ENCODE measurements at regions not wholly inside any gene's neighbourhood (a gene's known extent, or its start where the extent isn't known, plus 50 kb on each side); places are given as distances from the start of the nearest gene placed in this dataset.
"Not testable (repeated sequence)": the region's sequence is repeated elsewhere in the genome, so short reads cannot be mapped to it uniquely, and the experiment has no call there.

DNA sequence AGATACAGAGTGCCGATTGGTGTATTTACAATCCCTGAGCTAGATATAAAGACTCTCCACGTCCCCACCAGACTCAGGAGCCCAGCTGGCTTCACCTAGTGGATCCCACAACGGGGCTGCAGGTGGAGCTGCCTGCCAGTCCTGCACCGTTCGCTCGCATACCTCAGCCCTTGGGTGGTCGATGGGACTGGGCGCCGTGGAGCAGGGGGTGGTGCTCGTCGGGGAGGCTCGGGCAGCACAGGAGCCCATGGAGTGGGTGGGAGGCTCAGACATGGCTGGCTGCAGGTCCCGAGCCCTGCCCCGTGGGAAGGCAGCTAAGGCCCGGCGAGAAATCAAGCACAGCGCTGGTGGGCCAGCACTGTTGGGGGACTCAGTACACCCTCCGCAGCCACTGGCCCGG, 1093.6 kb downstream of the TYW1 start:
- not testable (repeated sequence) for DNase-seq (ENCODE audit: low read depth, low spot score)

DNA sequence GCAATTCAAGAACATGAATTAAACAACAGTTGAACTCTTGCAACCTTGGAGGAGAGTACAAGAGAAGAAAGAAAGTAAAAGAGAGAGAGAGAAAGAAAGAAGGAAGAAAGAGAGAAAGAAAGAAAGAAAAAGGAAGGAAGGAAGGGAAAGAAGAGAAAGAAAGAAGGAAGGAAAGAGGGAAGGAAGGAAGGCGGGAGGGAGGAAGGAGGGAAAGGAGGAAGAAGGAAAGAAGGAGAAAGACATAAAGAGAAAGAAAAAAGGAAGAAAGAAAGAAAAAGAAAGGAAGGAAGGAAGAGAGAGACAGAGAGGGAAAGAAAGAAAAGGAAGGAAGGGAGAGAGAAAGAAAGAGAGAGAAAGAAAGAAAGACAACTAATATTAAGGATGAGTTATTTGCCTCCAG, 1106.7 kb downstream of the TYW1 start:
- DNase-seq (ENCODE audit: low read depth, low spot score) = no peak
- no peak overlapping the region for H3K27ac ChIP-seq

More for the DNA sequence above, 1093.6 kb downstream of the TYW1 start:
- not testable (repeated sequence) for H3K27ac ChIP-seq

DNA sequence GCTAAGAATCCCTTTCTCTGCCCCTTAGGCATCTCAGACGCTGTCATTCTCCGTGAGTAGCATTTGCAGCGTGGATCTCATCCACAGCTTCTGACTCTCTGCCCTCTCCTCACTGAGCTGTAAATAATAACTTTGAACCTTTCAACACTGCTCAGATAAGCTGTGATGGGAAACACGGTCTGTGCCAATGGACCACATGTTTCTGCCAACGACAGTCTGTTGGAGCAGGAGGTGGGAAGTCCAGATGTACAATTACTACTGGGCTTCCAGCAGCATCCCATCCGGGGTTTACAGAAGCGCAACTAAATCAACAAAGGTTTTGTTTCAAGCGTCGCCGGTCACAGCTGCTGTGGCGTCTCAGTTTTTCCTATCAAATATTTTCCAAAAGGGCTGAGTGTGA, 1110.6 kb downstream of the TYW1 start:
- DNase-seq (ENCODE audit: low read depth, low spot score) = no peak
- H3K27ac ChIP-seq = no peak overlapping the region

DNA sequence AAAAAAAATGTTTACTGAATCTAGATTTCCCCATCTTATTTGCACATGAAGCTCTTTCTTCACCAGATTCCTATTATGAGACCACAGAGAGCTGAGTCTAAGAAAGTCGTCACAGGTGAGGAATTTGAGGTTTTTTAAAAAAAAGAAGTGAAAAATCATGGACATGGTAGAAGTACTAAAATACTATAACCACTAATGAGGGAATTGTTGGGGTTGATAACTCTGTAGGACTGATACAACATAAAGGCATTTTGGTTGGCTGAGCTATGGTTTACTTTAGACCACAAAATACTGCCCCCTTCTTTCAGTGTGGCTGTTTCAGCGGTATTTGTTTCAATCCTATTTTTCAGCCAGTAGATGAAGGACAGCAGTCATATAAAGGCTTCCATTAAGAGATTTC, 1111.3 kb downstream of the TYW1 start:
- no peak overlapping the region for H3K27ac ChIP-seq
- DNase-seq (ENCODE audit: low read depth, low spot score) = no peak

DNA sequence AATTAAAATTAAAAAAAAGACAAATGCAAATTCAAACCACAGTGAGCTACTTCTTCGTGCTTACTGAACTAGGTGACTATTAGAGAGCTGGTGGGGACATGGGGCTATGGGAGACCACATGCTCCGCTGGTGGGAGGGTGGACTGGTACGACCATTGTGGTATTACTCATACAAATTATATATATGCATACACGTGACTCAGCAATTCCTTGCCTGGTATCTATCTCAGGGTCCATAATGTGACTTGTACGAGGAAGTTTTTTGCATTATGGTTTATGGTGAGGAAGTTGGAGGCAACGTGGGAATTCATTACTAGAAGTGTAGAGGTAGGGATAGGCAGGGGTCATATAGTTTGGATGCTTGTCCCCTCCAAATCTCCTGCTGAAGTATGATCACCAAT, 1112.7 kb downstream of the TYW1 start:
- no peak overlapping the region for H3K27ac ChIP-seq
- no peak for DNase-seq (ENCODE audit: low read depth, low spot score)

DNA sequence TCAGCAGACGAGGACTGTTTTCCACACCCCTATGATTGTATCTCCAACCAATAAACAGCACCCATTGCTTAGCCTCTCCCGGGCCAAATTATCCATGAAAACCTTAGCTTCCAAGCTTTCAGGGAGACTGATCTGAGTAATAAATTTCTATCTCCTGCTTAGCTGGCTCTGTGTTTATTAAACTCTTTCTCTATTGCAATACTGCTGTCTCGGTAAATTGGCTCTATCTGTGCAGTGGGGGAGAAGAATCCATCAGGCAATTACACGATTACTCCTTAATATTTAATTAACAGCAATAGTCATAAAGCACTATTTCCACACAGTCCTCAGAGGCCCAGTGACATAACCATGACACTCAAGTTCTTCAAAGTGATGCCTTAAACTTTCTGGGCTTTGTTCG, 1122.8 kb downstream of the TYW1 start:
- no peak for DNase-seq (ENCODE audit: low read depth, low spot score)

DNA sequence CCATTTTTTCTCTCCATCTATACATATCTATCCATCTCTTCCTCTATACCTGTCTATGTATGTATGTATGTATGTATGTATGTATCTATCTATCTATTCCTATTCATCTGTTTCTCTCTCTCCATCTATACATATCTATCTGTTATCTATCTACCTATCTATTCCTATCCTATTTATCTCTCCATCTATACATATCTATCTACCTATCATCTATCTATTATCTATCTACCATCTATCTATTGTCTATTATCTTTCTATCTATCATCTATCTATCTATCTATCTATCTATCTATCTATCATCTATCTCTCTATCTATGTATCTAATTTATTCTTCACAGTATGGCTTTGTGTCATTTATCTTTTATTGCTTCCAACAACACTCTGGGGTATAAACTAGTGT, 1124.4 kb downstream of the TYW1 start:
- no peak overlapping the region for H3K27ac ChIP-seq
- DNase-seq (ENCODE audit: low read depth, low spot score) = no peak

More for the DNA sequence above, 1122.8 kb downstream of the TYW1 start:
- no peak overlapping the region for H3K27ac ChIP-seq

DNA sequence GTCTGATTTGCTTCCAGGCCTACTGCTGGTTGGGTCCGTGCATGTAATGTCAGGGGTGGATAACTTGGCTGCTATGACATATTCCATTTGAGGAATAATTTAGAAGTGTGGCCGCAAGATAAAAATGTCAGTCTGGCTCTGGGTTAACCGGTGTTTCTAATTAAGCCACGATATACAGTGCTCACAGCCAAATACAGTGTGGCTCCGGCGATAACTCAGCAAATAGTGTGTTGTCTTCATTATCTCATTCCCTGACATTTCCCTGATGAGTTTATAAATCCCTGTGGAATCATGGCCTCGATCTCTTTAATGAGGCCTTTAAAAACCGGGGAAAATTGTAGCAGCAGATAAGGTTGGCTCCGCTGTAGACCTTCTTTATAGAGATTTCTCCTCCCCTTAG, 1125.0 kb downstream of the TYW1 start:
- H3K27ac ChIP-seq = no peak overlapping the region
- DNase-seq (ENCODE audit: low read depth, low spot score) = no peak

DNA sequence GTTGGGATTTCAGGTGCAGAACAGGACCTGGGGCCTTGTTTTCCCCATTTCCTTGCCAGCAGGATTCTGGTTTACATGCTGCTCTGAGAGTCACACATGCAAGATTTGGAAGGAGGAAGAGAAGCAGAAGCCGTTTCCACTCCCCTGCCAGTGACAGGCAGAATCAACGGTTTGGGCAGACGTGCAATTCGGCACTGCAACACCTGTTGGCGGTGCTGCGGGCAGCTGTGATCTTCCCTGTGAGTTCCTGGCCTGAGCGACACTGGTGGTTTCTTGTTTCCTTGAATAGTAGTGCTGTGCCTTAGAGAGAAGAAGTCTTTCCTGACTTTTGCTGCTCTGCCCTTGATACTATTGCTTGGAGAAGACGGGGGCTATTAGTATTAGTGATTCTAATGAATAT, 1126.2 kb downstream of the TYW1 start:
- DNase-seq (ENCODE audit: low read depth, low spot score) = no peak
- no peak overlapping the region for H3K27ac ChIP-seq

DNA sequence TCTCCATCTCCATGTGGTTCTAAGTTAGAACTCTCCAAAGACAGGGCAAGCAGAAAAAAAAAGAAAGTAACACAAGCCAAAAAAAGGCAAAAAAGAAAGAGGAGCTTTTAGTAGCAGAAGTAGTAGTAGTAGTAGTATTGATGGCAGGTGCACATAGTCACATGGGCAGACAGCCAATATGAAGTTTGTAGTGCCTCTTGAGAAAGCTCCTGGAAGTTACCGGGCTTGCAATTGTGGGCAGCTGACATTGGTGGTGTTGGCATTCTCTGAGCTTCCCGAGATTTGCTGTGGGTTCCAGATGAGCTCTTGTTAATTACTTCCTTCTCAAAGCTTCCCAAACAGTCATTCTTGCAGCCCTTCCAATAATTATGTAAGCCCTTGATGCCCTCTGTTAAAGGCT, 1128.5 kb downstream of the TYW1 start:
- H3K27ac ChIP-seq = no peak overlapping the region
- DNase-seq (ENCODE audit: low read depth, low spot score) = no peak

DNA sequence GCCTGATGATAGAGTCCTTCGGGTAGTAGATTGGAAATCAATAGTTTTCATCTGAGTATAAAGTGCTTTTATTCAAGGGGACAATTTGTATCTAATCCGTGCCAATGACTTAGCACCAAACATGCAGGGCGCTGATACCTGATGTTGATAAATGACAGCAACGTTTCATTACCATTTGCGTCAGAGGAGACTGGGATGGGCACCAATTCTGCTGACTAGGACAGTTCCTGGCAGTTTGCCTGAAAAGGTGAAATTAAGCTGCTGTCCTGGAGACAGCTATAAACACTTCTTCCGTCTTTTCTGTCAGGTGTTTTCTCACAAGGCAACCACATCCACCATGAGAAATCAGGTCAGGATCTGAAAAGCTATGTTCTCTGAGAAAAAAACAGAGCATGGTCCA, 1136.4 kb downstream of the TYW1 start:
- H3K27ac ChIP-seq = no peak overlapping the region
- no peak for DNase-seq (ENCODE audit: low read depth, low spot score)

DNA sequence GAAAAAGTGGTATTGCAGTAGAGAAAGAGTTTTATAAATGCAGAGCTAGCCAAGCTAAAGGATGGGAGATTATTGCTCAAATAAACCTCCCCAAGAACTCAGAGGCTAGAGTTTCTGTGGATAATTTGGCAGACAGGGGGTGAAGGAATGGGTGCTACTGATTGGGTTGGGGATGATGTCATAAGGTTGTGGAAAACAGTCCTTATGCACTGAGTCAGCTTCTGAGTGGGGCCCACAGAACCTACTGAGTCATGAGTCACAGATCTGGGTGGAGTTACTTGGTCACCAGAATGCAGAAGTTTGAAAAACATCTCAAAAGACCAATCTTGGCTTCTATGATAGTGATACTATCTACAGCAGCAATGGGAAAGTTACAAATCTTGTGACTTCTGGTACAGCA, 1146.7 kb downstream of the TYW1 start:
- DNase-seq (ENCODE audit: low read depth, low spot score) = no peak
- H3K27ac ChIP-seq = no peak overlapping the region

DNA sequence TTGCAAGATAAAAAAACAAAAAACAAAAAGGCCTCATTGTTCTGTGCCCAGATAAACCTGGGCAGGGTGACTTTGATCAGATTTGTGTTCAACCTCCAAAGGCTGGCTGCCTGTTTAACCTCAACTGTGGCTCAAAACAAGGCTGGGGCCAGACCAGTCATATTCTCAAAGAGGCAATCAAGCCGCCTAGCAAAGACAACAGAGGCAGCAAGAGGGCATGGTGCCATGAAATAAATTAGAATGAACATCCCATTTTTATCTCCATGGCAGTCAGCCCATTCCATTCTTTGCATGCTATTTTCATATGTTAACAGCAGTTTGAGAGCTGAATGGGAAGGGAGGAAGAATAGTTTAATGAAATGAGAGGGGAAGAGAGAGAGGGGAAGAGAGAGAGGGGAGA, 1150.3 kb downstream of the TYW1 start:
- no peak overlapping the region for H3K27ac ChIP-seq
- no peak for DNase-seq (ENCODE audit: low read depth, low spot score)

DNA sequence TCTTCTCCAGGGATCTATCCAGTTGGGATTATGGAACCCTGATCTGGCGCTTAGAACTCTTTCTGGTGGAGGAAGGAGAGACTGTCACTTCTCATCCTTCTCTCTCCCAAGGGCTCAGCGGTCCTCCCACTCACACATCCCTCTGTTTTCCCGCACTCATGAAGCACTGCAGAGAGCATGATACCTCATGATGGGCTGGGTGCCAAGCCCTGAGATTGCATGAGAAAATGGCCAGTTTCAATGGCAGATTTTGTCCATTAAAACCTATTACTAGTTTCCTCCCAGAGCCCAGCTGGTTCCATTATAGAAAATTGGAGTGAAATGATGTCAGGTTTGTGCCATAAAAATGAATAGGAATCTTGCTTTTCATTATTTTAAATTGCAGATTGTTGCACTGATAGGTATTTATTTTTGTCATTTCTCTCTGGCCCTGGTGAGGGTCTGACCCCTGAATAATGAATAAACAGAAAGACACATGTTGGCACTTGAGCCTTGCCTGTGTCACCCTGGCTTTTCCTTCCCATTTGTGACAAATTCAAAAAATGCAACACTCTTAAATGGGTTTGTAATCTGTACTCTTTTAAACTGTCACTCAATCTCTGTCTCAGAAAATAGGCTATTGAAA, 1151.1 kb downstream of the TYW1 start:
- no peak for DNase-seq (ENCODE audit: low read depth, low spot score)
- H3K27ac ChIP-seq = no peak overlapping the region

DNA sequence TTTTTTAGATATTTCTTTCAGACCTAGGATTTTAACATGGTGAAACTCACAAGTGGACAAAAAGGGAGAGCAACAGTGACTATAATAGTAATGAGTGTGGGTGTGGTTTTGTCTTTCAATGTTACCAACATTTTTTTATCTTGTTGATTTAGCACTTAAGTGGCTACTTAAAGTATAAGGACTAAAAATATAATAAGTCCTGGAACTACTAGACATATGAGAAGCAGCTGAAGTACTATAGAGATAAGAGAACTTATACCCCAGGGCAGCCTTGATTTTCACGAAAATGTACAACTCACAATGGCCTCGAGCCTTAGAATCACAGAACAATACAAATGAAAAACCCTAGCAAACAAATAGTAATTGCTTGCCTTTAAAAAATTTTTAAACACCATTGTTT, 1151.8 kb downstream of the TYW1 start:
- H3K27ac ChIP-seq = no peak overlapping the region
- DNase-seq (ENCODE audit: low read depth, low spot score) = no peak

DNA sequence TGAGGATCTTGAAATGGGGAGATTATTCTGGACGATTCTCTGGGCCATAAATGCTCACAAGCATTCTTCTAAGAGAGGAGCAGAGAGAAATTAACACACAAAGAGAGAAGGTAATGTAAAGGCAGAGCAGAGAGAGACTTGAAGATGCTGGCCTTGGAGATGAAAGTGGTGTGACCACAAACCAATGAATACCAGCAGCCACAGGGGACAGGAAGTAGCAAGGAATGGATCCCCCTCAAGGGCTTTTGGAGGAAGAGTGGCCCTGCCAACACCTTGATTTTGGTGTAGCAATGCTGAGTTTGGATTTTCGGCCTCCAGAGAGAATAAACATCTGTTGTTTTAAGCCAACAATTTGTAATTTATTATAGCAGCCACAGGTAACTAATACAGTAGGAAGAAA, 1155.6 kb downstream of the TYW1 start:
- DNase-seq (ENCODE audit: low read depth, low spot score) = no peak
- H3K27ac ChIP-seq = no peak overlapping the region

DNA sequence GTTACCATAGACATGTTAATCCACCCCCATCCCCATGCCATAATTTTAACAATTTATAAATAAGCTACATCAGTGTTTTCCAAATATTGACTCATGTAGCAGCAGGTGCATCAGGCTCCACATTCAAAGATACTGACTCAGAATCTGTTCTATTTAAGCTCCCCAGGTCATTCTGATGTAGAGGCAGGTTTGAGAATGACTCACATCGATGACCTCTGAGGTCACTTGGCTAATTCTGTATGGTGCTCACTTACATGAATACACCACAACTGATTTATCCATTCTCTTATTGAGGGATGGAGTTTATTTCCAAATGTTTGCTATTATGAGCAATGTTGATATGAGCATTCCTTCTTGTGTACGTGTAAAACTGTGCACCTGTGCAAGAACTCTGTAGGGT, 1159.0 kb downstream of the TYW1 start:
- no peak overlapping the region for H3K27ac ChIP-seq
- no peak for DNase-seq (ENCODE audit: low read depth, low spot score)

DNA sequence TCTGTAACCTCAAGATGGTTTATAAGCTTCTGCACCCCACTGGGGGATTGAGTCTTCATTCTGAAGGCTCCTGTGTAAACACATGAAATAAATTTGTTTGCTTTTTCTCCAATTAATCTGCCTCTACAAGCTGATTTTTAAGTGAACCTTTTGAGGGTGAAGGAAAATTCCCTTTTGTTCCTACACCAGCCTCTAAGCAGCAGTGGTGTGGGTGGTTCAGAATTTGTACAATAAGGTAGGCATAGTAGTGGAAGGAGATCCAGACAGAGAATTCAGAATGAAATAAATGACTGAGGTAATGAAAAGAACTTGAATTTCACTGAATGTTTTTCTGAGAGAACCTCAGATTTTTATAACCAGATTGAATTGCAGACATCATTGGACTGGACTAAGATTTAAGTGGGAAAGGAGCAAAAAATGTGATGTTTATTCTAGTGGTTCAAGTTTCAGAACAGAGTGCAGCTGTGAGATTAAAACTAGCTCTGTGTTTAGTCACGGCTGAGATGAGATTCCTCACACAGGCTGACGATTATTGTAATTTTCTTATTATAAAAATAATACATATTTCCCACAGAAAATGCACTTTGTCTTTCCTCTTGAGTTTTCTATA, 1162.2 kb downstream of the TYW1 start:
- no peak overlapping the region for H3K27ac ChIP-seq
- no peak for DNase-seq (ENCODE audit: low read depth, low spot score)

DNA sequence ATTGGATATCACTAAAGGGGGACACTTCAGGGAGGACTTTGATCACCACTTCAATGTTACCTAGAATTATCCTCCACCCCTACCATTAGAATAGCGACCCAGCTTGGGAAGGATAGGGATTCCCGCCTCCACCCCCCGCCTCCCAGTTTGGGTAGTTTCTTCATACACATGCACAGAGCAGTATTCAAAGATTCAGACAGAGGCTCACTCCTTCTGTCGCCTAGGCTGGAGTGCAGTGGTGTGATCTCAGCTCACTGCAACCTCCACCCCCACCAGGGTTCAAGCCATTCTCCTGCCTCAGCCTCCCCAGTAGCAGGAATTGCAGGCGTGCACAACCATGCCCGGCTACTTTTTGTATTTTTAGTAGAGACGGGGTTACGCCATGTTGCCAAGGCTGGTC, 1166.1 kb downstream of the TYW1 start:
- no peak overlapping the region for H3K27ac ChIP-seq

DNA sequence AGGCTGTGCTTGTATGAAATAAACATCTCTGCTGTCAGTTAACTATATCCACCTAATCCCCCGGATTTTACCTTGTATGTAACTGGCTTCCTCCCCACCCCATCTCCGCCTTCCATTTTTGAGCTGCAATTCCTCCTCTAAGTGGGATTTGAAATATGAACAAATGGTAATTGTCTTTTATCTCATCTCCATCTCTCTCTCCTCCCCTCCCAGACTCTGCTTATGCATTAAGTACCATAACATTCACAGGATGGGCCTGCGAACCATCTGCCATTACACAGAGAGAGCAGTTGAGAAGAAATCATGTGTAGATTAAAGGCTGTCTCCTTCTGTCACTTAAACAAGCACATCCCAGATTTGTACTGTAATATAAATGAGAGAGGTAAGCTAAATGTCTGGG, 1169.9 kb downstream of the TYW1 start:
- DNase-seq (ENCODE audit: low read depth, low spot score) = no peak

More for the DNA sequence above, 1166.1 kb downstream of the TYW1 start:
- DNase-seq (ENCODE audit: low read depth, low spot score) = no peak

DNA sequence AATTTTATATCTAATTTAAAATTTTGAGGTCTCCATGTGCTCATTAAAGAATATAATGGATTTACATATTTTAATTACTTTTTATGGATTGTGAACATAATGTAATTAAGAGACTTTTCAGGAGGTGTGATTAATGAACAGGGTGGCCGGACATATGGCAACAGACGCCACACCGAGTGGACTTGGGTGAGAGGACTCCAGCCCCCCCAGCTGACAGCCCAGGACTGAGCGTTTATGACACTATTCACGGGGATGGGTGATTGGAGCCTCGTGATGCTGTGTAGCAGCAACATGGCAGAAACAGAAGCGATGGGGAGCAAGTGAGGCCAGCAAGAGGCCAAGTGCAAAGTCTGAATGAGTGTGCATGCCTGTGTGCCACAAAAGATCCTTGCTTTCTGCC, 1176.9 kb downstream of the TYW1 start:
- no peak overlapping the region for H3K27ac ChIP-seq
- no peak for DNase-seq (ENCODE audit: low read depth, low spot score)

More for the DNA sequence above, 1169.9 kb downstream of the TYW1 start:
- no peak overlapping the region for H3K27ac ChIP-seq

DNA sequence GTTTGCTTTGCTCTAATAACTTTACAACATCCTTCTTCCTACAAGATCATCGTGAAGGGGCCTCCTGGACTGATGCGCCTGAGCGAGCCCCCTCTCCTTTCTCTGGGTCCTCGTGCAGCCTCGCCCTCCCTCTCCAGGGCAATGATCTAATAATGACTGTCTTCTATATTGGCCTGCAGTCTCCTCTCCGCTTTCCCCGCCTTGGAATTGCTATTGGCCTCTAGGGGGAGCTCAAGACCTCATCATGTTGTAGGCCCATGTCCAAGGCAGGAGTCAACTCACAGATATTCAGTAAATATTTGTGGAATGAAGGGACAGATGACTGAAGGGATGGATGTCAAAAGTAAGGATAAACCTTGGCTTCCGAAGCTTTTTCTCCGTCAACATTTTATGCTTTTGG, 1180.3 kb downstream of the TYW1 start:
- no peak for DNase-seq (ENCODE audit: low read depth, low spot score)
- H3K27ac ChIP-seq = no peak overlapping the region

All from epithelial cell of prostate (primary cell).